Effector memory CD8-positive, alpha-beta T cell (primary cell): ENCODE measurements at regions not wholly inside any gene's neighbourhood (a gene's known extent, or its start where the extent isn't known, plus 50 kb on each side); places are given as distances from the start of the nearest gene placed in this dataset.

ENCODE experiments used
- ATAC-seq: fragments of 150-1000 bp; cut with Tn5 transposase; replicated peaks from 2 replicates; pipeline ENCODE4 v1.10.0; 2021; ENCODE audit warnings: mild to moderate bottlenecking, moderate library complexity
- DNase-seq, 3 experiments: peaks; one replicate each; pipeline ENCODE4 v3.0.0; 2021
- H3K27ac Mint-ChIP-seq, 2 donors: one replicate each; pipeline ENCODE4 v1.8.0; 2022; ENCODE audit warnings: mild to moderate bottlenecking in 2 of 2, mixed read lengths in 2 of 2, moderate library complexity in 2 of 2
- H3K27me3 Mint-ChIP-seq, 2 donors: one replicate each; pipeline ENCODE4 v1.8.0; 2022; ENCODE audit warnings: mixed read lengths in 2 of 2
- H3K36me3 Mint-ChIP-seq: one replicate; pipeline ENCODE4 v1.8.0; 2022; ENCODE audit warnings: mild to moderate bottlenecking, moderate library complexity, mixed read lengths; ENCODE audit not compliant: insufficient read depth
- H3K4me1 Mint-ChIP-seq, 2 donors: one replicate each; pipeline ENCODE4 v1.8.0; 2022; ENCODE audit warnings: low read depth in 2 of 2, mixed read lengths in 2 of 2
- H3K4me3 Mint-ChIP-seq, 2 donors: one replicate each; pipeline ENCODE4 v1.8.0; 2022; ENCODE audit warnings: mild to moderate bottlenecking in 2 of 2, mixed read lengths in 2 of 2, moderate library complexity in 2 of 2
- H3K9me3 Mint-ChIP-seq, 2 donors: one replicate each; pipeline ENCODE4 v1.8.0; 2022; ENCODE audit warnings: mixed read lengths in 2 of 2

GRCh38 chr5:175263776-175264175 is 180.2 kb downstream of the DRD1 start:
- ATAC-seq (no peak), DNase-seq (no peak)
- no peaks in the 10 kb centered on the region for H3K4me1 Mint-ChIP-seq
- no peak overlapping the region for H3K4me3 Mint-ChIP-seq
- H3K27me3 Mint-ChIP-seq: peaks cover 17 to 18% of the 10 kb centered on the region in 2 donors
- H3K36me3 Mint-ChIP-seq: no peaks in the 10 kb centered on the region
- H3K9me3 Mint-ChIP-seq: no peaks in the 10 kb centered on the region
- H3K27ac Mint-ChIP-seq: no peak overlapping the region

GRCh38 chr5:175261526-175261925 is 182.5 kb downstream of the DRD1 start:
- no peak overlapping the region for H3K27ac Mint-ChIP-seq
- no peaks in the 10 kb centered on the region for H3K36me3 Mint-ChIP-seq
- peaks cover 18 to 27% of the 10 kb centered on the region in 2 donors for H3K27me3 Mint-ChIP-seq
- ATAC-seq (no peak), DNase-seq (no peak)
- H3K9me3 Mint-ChIP-seq: no peaks in the 10 kb centered on the region
- no peaks in the 10 kb centered on the region for H3K4me1 Mint-ChIP-seq
- H3K4me3 Mint-ChIP-seq: no peak overlapping the region

- Mint-ChIP-seq H3K27ac (no peak overlapping the region), H3K4me3 (no peak overlapping the region), H3K9me3 (no peaks in the 10 kb centered on the region), H3K36me3 (no peaks in the 10 kb centered on the region), H3K27me3 (peaks cover 18 to 27% of the 10 kb centered on the region in 2 donors), H3K4me1 (no peaks in the 10 kb centered on the region)
- ATAC-seq (no peak), DNase-seq (no peak)
Measured at GRCh38 chr5:175261037-175261436, 182.9 kb downstream of the DRD1 start.

- Mint-ChIP-seq H3K36me3 (no peaks in the 10 kb centered on the region), H3K27me3 (peaks cover 14 to 27% of the 10 kb centered on the region in 2 donors), H3K9me3 (no peaks in the 10 kb centered on the region), H3K27ac (no peak overlapping the region), H3K4me3 (no peak overlapping the region), H3K4me1 (no peaks in the 10 kb centered on the region)
- no peak for ATAC-seq
- no peak for DNase-seq
Measured at GRCh38 chr5:175257847-175258194, 186.2 kb downstream of the DRD1 start.

GRCh38 chr5:175257128-175257846 is 186.7 kb downstream of the DRD1 start:
- no peaks in the 10 kb centered on the region for H3K36me3 Mint-ChIP-seq
- H3K27ac Mint-ChIP-seq: no peak overlapping the region
- H3K27me3 Mint-ChIP-seq: peaks cover 14 to 27% of the 10 kb centered on the region in 2 donors
- H3K4me1 Mint-ChIP-seq: no peaks in the 10 kb centered on the region
- ATAC-seq: no peak
- no peaks in the 10 kb centered on the region for H3K9me3 Mint-ChIP-seq
- no peak overlapping the region for H3K4me3 Mint-ChIP-seq
- no peak for DNase-seq

GRCh38 chr5:175254155-175254554 is 189.8 kb downstream of the DRD1 start:
- Mint-ChIP-seq H3K27me3 (peaks cover 5 to 17% of the 10 kb centered on the region in 2 donors), H3K9me3 (peaks cover 0 to 5% of the 10 kb centered on the region in 2 donors), H3K4me3 (no peak overlapping the region), H3K27ac (no peak overlapping the region), H3K36me3 (no peaks in the 10 kb centered on the region), H3K4me1 (no peaks in the 10 kb centered on the region)
- no peak for ATAC-seq
- no peak for DNase-seq

- no peak overlapping the region for H3K4me3 Mint-ChIP-seq
- DNase-seq: no peak
Measured at GRCh38 chr5:175253597-175253996, 190.4 kb downstream of the DRD1 start.

GRCh38 chr5:175252234-175252805 is 191.7 kb downstream of the DRD1 start:
- no peak for DNase-seq
- Mint-ChIP-seq H3K9me3 (peaks cover 0 to 6% of the 10 kb centered on the region in 2 donors), H3K27ac (no peak overlapping the region), H3K27me3 (peaks cover 12 to 23% of the 10 kb centered on the region in 2 donors), H3K4me1 (no peaks in the 10 kb centered on the region), H3K36me3 (no peaks in the 10 kb centered on the region), H3K4me3 (no peak overlapping the region)
- no peak for ATAC-seq

More at GRCh38 chr5:175253597-175253996, 190.4 kb downstream of the DRD1 start:
- no peaks in the 10 kb centered on the region for H3K36me3 Mint-ChIP-seq
- H3K27me3 Mint-ChIP-seq: peaks cover 11 to 22% of the 10 kb centered on the region in 2 donors
- no peak overlapping the region for H3K27ac Mint-ChIP-seq
- H3K4me1 Mint-ChIP-seq: no peaks in the 10 kb centered on the region
- no peak for ATAC-seq
- H3K9me3 Mint-ChIP-seq: peaks cover 0 to 6% of the 10 kb centered on the region in 2 donors

GRCh38 chr5:175250426-175250825 is 193.6 kb downstream of the DRD1 start:
- H3K27ac Mint-ChIP-seq: no peak overlapping the region
- no peak overlapping the region for H3K4me3 Mint-ChIP-seq
- no peaks in the 10 kb centered on the region for H3K4me1 Mint-ChIP-seq
- DNase-seq: no peak
- H3K9me3 Mint-ChIP-seq: peaks cover 0 to 12% of the 10 kb centered on the region in 2 donors
- peaks cover 21 to 35% of the 10 kb centered on the region in 2 donors for H3K27me3 Mint-ChIP-seq
- ATAC-seq: no peak
- no peaks in the 10 kb centered on the region for H3K36me3 Mint-ChIP-seq

- H3K4me1 Mint-ChIP-seq: no peaks in the 10 kb centered on the region
- peaks cover 23 to 53% of the 10 kb centered on the region in 2 donors for H3K27me3 Mint-ChIP-seq
- peaks cover 0 to 15% of the 10 kb centered on the region in 2 donors for H3K9me3 Mint-ChIP-seq
- ATAC-seq (no peak), DNase-seq (no peak)
- no peaks in the 10 kb centered on the region for H3K36me3 Mint-ChIP-seq
- H3K4me3 Mint-ChIP-seq: no peak overlapping the region
- no peak overlapping the region for H3K27ac Mint-ChIP-seq
Measured at GRCh38 chr5:175248416-175248905, 195.5 kb downstream of the DRD1 start.

- peaks cover 26 to 61% of the 10 kb centered on the region in 2 donors for H3K27me3 Mint-ChIP-seq
- H3K4me3 Mint-ChIP-seq: no peak overlapping the region
- H3K4me1 Mint-ChIP-seq: no peaks in the 10 kb centered on the region
Measured at GRCh38 chr5:175246889-175247520, 197.0 kb downstream of the DRD1 start.

GRCh38 chr5:175246242-175246888 is 197.6 kb downstream of the DRD1 start:
- Mint-ChIP-seq H3K4me3 (no peak overlapping the region), H3K27me3 (peaks cover 30 to 67% of the 10 kb centered on the region in 2 donors), H3K4me1 (no peaks in the 10 kb centered on the region), H3K27ac (no peak overlapping the region), H3K36me3 (no peaks in the 10 kb centered on the region), H3K9me3 (peaks cover 0 to 15% of the 10 kb centered on the region in 2 donors)
- ATAC-seq (no peak), DNase-seq (no peak)

More at GRCh38 chr5:175246889-175247520, 197.0 kb downstream of the DRD1 start:
- Mint-ChIP-seq H3K27ac (no peak overlapping the region), H3K9me3 (peaks cover 0 to 15% of the 10 kb centered on the region in 2 donors), H3K36me3 (no peaks in the 10 kb centered on the region)
- ATAC-seq: no peak
- DNase-seq: no peak

- H3K36me3 Mint-ChIP-seq: no peaks in the 10 kb centered on the region
- H3K4me3 Mint-ChIP-seq: no peak overlapping the region
- peaks cover 36 to 80% of the 10 kb centered on the region in 2 donors for H3K27me3 Mint-ChIP-seq
- no peak overlapping the region for H3K27ac Mint-ChIP-seq
- DNase-seq: no peak
- no peak for ATAC-seq
- H3K4me1 Mint-ChIP-seq: no peaks in the 10 kb centered on the region
- H3K9me3 Mint-ChIP-seq: peaks cover 0 to 9% of the 10 kb centered on the region in 2 donors
Measured at GRCh38 chr5:175243441-175243840, 200.5 kb downstream of the DRD1 start.
